Skeletal muscle satellite cell (primary cell): ENCODE measurements at regions not wholly inside any gene's neighbourhood (a gene's known extent, or its start where the extent isn't known, plus 50 kb on each side); places are given as distances from the start of the nearest gene placed in this dataset.

Source experiments
- H3K27me3 ChIP-seq: 2 replicates; pipeline ENCODE4 v1.7.0; 2013; ENCODE audit warnings: low read length; ENCODE audit not compliant: control insufficient read depth, insufficient read depth
- H3K36me3 ChIP-seq: 2 replicates; pipeline ENCODE4 v1.7.0; 2013; ENCODE audit warnings: mild to moderate bottlenecking, control low read depth, low read length; ENCODE audit not compliant: insufficient read depth
- H3K4me1 ChIP-seq: 2 replicates; pipeline ENCODE4 v1.7.0; 2013; ENCODE audit warnings: low read length; ENCODE audit not compliant: control insufficient read depth, insufficient read depth
- H3K4me2 ChIP-seq: 2 replicates; pipeline ENCODE4 v1.7.0; 2013; ENCODE audit warnings: mild to moderate bottlenecking, low read length
- H3K4me3 ChIP-seq: 2 replicates; pipeline ENCODE4 v1.7.0; 2013; ENCODE audit warnings: low read length
- H3K9ac ChIP-seq: 2 replicates; pipeline ENCODE4 v1.7.0; 2013; ENCODE audit warnings: mild to moderate bottlenecking, low read depth, low read length, moderate library complexity
- H3K9me3 ChIP-seq: replicated peaks from 2 replicates; pipeline ENCODE4 v1.7.0; 2013; ENCODE audit warnings: mild to moderate bottlenecking, control low read depth, low read length

DNA sequence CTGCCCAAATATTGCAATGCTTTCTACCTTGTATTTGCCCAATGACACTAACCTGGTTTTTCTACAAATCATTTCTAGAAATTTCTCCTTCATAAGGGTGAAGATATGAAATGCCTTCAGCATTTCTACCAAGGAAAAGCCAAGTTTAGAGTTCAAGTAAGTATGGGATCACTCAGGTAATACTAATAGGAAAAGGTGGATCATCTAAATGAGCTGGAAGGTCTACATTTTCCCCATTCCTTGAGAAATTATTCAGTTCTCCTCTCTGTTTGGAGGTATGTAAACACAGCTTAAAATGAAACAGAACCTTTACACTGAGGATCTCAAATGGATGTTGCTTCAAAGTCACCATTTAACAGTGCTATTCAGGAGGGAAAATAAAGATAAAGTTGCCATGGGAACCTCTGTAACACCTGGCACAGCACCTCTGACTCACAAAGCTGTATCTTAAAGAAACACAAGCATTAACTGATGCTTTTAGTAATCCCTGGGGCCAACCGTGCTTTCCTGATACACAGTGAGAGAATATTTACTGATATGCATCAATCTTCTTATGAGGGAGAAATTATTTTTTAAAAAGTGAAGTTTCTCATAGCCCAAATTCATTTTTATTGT, 161.3 kb downstream of the DRD1 start:
- no peaks in the 10 kb centered on the region for H3K36me3 ChIP-seq
- H3K4me2 ChIP-seq, result no peak overlapping the region
- H3K9me3 ChIP-seq, result peaks cover 3% of the 10 kb centered on the region
- H3K4me1 ChIP-seq, result no peaks in the 10 kb centered on the region
- no peaks in the 10 kb centered on the region for H3K27me3 ChIP-seq
- H3K9ac ChIP-seq, result no peak overlapping the region
- no peak overlapping the region for H3K4me3 ChIP-seq

DNA sequence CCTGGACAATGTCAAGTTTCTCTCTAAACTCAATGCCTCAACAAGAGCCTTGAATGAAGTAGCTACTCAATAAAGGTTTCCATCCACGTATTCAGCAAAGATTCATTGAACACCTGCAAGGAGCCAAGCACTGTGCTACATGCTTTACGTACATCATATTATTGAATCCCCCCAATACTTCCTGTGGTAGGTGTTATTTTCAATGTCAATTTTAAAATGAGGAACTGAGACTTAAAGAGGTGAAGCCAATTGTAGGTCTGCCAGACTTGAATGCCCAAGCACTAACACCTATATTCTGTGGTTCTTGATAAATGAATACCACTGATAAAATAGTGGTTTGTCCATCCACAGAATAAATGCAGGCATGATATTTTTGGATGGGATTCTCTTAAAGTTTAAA, 162.3 kb downstream of the DRD1 start:
- H3K27me3 ChIP-seq, result no peaks in the 10 kb centered on the region
- no peaks in the 10 kb centered on the region for H3K36me3 ChIP-seq
- no peak overlapping the region for H3K9ac ChIP-seq
- no peak overlapping the region for H3K4me2 ChIP-seq
- H3K9me3 ChIP-seq, result peaks cover 1% of the 10 kb centered on the region
- no peaks in the 10 kb centered on the region for H3K4me1 ChIP-seq
- H3K4me3 ChIP-seq, result no peak overlapping the region

DNA sequence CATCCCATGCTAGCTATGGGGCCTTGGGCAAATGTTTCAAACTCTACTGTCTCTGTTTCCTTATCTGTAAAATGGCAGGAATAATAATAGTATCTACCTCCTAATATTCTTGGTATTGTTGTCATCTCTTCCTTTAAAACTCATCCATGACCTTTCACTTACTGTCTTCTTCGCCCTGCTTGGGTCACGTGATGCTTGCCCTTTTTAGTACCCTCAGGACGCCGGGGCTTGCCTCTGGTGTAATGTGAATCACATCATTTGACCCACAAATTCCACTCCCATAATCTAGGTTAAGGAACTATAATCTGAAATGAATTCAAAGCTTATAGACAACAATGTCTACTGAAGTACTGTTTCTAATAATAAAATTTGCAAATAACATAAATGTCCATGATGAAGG, 162.7 kb downstream of the DRD1 start:
- Histone ChIP-seq H3K36me3 (no peaks in the 10 kb centered on the region), H3K4me1 (no peaks in the 10 kb centered on the region), H3K4me3 (no peak overlapping the region), H3K9ac (no peak overlapping the region), H3K4me2 (no peak overlapping the region), H3K27me3 (no peaks in the 10 kb centered on the region), H3K9me3 (no peaks in the 10 kb centered on the region)

DNA sequence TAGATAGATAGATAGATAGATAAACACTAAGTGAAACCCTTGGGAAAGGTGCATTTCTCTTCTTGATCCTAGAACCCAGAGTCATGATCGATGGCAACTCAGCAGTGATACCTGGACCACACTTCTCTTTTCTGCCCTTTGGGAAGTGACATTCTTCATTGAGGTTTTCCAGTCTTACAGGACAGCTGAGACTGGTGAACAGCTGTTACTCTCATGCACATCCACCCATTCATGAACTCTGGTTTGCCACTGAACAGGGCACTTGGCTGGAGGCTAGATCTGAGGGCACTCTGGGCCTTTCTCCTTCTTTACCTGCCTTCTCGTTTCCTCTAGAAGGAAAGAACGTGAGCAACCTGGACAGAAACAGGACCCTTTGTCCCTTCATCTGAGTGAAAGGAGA, 164.5 kb downstream of the DRD1 start:
- H3K4me2 ChIP-seq, result no peak overlapping the region
- H3K36me3 ChIP-seq, result no peaks in the 10 kb centered on the region

DNA sequence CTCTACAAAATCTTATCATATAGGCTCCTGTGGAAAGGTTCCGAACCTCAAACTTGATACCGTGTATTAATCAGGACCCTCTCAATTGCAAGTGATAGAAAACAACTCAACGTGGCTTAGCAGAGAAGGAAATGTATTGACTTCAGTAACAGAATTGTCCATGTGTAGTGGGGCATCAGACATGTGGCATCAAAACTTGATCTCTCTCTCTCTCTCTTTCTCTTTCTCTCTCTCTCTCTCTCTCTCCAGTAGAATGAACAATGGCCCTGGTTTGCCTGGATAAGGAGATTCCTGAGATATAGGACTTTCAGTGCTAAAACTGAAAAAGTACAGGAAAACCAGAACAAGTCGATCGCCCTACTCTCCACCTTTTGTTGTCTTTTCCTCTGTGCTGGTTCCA, 168.2 kb downstream of the DRD1 start:
- no peak overlapping the region for H3K4me2 ChIP-seq
- no peaks in the 10 kb centered on the region for H3K27me3 ChIP-seq
- no peaks in the 10 kb centered on the region for H3K36me3 ChIP-seq
- no peak overlapping the region for H3K4me3 ChIP-seq
- no peaks in the 10 kb centered on the region for H3K4me1 ChIP-seq
- H3K9me3 ChIP-seq, result no peaks in the 10 kb centered on the region
- no peak overlapping the region for H3K9ac ChIP-seq

More for the DNA sequence above, 164.5 kb downstream of the DRD1 start:
- Histone ChIP-seq H3K4me1 (no peaks in the 10 kb centered on the region), H3K9me3 (no peaks in the 10 kb centered on the region), H3K27me3 (no peaks in the 10 kb centered on the region), H3K9ac (no peak overlapping the region), H3K4me3 (no peak overlapping the region)

DNA sequence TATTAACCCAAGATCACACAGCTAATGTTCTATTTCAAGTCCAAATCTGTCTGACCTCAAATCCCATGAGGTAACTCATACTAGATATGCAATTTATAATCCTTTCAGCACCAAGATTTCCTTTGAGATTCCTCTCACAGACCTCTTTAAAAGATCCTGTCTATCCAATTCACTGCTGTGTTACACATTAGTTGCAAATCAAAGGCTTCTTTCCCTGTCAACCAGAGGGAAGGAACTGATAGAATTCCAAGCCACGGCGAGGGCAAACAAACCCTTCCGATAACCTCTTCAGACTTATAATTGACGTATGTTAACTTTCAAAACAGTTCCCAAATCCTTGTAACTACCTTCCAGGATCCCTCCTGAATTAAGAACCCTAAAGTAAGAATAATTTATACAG, 168.9 kb downstream of the DRD1 start:
- Histone ChIP-seq H3K4me2 (no peak overlapping the region), H3K27me3 (no peaks in the 10 kb centered on the region), H3K9ac (no peak overlapping the region), H3K4me1 (no peaks in the 10 kb centered on the region), H3K4me3 (no peak overlapping the region), H3K9me3 (no peaks in the 10 kb centered on the region), H3K36me3 (no peaks in the 10 kb centered on the region)

DNA sequence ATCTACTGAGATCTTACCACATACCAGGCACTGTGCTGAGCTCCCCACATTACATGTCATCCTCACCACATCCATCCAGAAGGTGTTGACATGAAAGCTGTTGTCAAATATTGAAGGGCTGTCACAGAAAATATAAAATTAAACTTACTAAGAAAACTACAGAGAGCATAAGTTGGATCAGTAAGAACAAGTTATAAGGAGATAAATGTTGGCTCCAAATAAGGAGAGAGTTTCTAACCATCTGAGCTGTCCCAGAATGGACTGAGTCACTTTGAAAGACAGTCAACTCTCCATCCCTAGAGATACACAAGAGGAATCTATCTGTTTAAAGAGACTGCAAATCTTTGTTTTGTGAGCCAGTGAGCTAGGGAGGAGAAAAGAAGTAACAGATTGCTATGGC, 169.8 kb downstream of the DRD1 start:
- Histone ChIP-seq H3K36me3 (no peaks in the 10 kb centered on the region), H3K4me1 (no peaks in the 10 kb centered on the region), H3K4me3 (no peak overlapping the region), H3K9me3 (no peaks in the 10 kb centered on the region), H3K27me3 (no peaks in the 10 kb centered on the region), H3K9ac (no peak overlapping the region), H3K4me2 (no peak overlapping the region)

DNA sequence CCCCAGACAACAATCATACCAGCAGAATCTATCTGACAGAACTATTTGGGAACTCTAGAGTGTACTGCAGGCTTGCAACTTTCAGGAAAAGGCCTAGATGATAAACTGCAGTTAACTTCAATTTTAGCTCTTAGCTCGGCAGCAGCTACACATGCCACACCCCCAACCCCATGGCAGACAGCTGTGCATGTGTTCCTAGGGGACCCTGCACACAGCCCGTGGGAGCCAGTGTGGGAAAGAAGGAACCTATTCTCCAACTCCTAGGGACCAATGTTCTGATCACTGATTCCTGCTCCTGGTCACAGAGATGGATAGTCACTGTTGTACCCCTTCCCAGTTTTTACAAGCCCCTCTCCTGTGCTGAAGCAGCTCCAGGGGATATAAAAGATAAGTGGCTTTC, 179.6 kb downstream of the DRD1 start:
- H3K4me1 ChIP-seq, result no peaks in the 10 kb centered on the region
- H3K4me2 ChIP-seq, result no peak overlapping the region
- no peak overlapping the region for H3K9ac ChIP-seq
- H3K4me3 ChIP-seq, result no peak overlapping the region
- no peaks in the 10 kb centered on the region for H3K36me3 ChIP-seq
- H3K9me3 ChIP-seq, result no peaks in the 10 kb centered on the region
- no peaks in the 10 kb centered on the region for H3K27me3 ChIP-seq

DNA sequence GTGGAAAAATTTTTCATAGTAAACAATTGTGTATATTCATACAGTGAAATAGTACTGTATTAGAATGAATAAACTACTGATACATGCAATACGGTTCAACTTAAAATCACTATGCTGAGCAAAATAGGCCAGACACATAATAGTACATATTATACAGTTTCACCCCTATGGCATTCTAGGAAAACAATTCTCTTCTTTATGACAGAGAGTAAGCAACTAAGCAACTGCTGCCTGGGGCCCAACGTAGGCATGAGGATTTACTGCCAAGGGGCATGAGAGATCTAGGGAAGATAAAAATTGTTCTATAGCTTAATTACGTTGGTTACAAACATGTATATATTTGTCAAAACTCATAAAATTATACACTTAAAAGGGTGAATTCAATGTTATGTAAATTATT, 180.2 kb downstream of the DRD1 start:
- H3K9ac ChIP-seq, result no peak overlapping the region
- no peaks in the 10 kb centered on the region for H3K4me1 ChIP-seq
- no peak overlapping the region for H3K4me3 ChIP-seq
- no peaks in the 10 kb centered on the region for H3K36me3 ChIP-seq
- no peak overlapping the region for H3K4me2 ChIP-seq
- H3K9me3 ChIP-seq, result no peaks in the 10 kb centered on the region
- H3K27me3 ChIP-seq, result no peaks in the 10 kb centered on the region

DNA sequence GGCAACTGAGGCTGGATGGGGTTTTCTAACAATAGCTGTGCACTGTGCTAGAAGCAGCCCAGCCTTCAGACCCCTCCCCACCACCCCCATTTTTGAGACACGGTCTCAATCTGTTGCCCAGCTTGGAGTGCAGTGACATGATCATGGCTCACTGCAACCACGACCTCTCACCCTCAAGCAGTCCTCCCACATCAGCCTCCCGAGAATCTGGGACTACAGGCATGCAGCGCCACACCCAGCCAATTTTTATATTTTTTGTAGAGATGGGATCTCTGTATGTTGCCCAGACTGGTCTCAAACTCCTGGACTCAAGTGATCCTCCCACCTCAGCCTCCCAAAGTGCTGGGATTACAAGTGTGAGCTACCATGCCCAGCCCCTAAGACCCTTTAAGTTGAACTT, 182.5 kb downstream of the DRD1 start:
- no peaks in the 10 kb centered on the region for H3K36me3 ChIP-seq
- H3K4me1 ChIP-seq, result no peaks in the 10 kb centered on the region
- no peak overlapping the region for H3K4me2 ChIP-seq
- no peak overlapping the region for H3K9ac ChIP-seq
- H3K4me3 ChIP-seq, result no peak overlapping the region
- H3K27me3 ChIP-seq, result no peaks in the 10 kb centered on the region
- no peaks in the 10 kb centered on the region for H3K9me3 ChIP-seq

DNA sequence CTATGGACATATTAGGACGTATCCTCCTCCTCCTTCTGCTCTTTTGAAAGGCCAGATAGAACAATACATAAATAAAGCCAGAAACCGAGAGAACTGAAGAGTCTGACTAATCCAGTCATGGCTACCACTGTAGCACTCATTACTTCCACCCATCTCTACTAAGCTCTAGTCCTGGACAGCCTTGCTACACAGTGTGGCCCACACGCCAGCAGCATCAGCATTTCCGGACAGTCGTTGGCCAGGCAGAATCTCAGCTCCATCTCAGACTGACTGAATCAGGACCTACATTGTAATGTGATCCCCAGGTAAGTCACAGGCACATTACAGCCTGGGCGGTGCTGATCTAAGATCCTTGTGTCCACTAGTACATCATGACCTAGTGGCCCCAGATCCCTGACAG, 182.9 kb downstream of the DRD1 start:
- Histone ChIP-seq H3K4me1 (no peaks in the 10 kb centered on the region), H3K36me3 (no peaks in the 10 kb centered on the region), H3K27me3 (no peaks in the 10 kb centered on the region), H3K4me2 (no peak overlapping the region), H3K9ac (no peak overlapping the region), H3K4me3 (no peak overlapping the region), H3K9me3 (no peaks in the 10 kb centered on the region)

DNA sequence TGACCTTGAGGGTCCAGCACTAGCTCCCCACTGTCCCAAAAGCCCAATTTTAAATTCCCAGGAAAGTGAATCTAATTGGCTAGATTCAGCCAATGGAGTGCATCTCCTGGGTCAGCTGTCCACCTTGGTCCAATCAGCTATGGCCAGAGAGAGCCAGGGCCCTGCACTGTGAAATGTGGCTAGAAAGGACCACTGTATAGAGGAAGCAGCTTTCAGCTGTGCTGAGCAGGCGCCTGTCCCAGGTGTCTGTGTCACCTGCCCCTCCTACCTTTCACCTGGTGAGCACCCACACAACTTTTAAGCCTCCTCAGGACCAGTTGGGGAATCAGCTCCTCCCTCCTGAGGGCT, 186.2 kb downstream of the DRD1 start:
- H3K4me1 ChIP-seq, result peaks cover 5% of the 10 kb centered on the region
- no peaks in the 10 kb centered on the region for H3K27me3 ChIP-seq
- H3K4me2 ChIP-seq, result no peak overlapping the region
- H3K9ac ChIP-seq, result no peak overlapping the region
- H3K36me3 ChIP-seq, result no peaks in the 10 kb centered on the region
- no peaks in the 10 kb centered on the region for H3K9me3 ChIP-seq
- H3K4me3 ChIP-seq, result no peak overlapping the region
